ENCODE measurements at regions not wholly inside any gene's neighbourhood (a gene's known extent, or its start where the extent isn't known, plus 50 kb on each side); places are given as distances from the start of the nearest gene placed in this dataset.
"Not testable (repeated sequence)": the region's sequence is repeated elsewhere in the genome, so short reads cannot be mapped to it uniquely, and the experiment has no call there.

DNA sequence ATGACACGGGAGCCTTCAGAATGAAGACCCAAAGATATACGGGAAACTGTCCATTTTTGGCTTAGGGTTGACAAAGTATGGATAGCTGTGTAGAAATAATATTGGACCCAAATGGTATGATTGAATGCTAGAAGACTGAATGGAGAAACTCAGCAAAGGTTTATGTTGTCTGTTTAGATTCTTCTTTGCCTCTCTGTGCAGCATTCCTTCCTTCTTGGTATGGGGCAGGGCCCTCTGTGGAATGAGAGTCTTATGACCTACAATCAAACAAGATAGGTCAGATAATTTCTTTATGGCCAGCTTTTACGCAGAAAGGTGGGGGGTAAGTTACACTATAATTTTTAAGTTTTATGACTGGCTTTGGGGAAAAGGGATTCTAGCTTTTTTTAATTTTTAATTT, 124.3 kb downstream of the PCDH10 start:
- no peak for DNase-seq
- intact Hi-C loops (cut with DNase I): no loop called here
- TF ChIP-seq POLR2A (IDR thresholded peaks at IDR 0.05) (no peak), POLR2AphosphoS5 (IDR thresholded peaks at IDR 0.05) (no peak)
- Histone ChIP-seq H3K27me3 (no peaks in the 10 kb centered on the region), H3K4me1 (no peaks in the 10 kb centered on the region), H3K36me3 (no peaks in the 10 kb centered on the region), H3K4me3 (no peak overlapping the region), H3K9me3 (no peaks in the 10 kb centered on the region), H3K27ac (no peak overlapping the region)
- 34 to 79% methylated on average over 3 of the region's 3 CpGs for WGBS, 2 donors

DNA sequence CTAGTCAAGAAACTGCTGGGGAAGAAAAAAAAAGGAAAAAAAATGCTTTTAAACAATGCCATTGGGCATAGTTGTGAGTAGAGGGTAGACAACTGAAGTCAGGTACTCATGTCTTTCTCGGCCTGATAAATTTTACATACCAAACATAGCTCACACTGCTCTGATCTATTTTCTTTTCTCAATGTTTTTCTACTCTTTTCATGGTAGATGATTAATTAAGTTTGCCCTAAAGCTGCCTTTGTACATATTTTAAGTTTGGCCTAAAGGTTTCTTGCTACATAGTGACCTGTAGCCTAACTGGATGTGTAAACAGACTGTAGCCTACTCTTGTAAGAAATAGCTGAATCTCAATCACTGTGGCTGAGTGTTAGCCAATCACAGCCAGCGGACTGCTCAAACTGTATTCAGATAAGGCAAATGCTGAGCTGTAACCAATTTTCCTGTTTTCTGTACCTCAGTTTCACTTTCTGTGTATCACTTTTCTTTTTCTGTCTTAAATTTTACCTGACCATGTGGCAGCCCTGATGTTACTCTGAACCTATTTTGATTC, 121.0 kb downstream of the PCDH10 start:
- Histone ChIP-seq H3K4me1 (no peaks in the 10 kb centered on the region), H3K4me3 (no peak overlapping the region), H3K27ac (no peak overlapping the region), H3K36me3 (no peaks in the 10 kb centered on the region), H3K27me3 (no peaks in the 10 kb centered on the region), H3K9me3 (no peaks in the 10 kb centered on the region)
- intact Hi-C loops (cut with DNase I): no loop called here
- 69 to 77% methylated on average over 2 of the region's 2 CpGs for WGBS, 2 donors
- TF ChIP-seq EP300 (IDR thresholded peaks at IDR 0.05) (no peak), POLR2AphosphoS5 (IDR thresholded peaks at IDR 0.05) (no peak), POLR2A (IDR thresholded peaks at IDR 0.05) (no peak)
- TF ChIP-seq, protein P1, sequence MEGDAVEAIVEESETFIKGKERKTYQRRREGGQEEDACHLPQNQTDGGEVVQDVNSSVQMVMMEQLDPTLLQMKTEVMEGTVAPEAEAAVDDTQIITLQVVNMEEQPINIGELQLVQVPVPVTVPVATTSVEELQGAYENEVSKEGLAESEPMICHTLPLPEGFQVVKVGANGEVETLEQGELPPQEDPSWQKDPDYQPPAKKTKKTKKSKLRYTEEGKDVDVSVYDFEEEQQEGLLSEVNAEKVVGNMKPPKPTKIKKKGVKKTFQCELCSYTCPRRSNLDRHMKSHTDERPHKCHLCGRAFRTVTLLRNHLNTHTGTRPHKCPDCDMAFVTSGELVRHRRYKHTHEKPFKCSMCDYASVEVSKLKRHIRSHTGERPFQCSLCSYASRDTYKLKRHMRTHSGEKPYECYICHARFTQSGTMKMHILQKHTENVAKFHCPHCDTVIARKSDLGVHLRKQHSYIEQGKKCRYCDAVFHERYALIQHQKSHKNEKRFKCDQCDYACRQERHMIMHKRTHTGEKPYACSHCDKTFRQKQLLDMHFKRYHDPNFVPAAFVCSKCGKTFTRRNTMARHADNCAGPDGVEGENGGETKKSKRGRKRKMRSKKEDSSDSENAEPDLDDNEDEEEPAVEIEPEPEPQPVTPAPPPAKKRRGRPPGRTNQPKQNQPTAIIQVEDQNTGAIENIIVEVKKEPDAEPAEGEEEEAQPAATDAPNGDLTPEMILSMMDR (IDR thresholded peaks at IDR 0.05): no peak
- DNase-seq: no peak

DNA sequence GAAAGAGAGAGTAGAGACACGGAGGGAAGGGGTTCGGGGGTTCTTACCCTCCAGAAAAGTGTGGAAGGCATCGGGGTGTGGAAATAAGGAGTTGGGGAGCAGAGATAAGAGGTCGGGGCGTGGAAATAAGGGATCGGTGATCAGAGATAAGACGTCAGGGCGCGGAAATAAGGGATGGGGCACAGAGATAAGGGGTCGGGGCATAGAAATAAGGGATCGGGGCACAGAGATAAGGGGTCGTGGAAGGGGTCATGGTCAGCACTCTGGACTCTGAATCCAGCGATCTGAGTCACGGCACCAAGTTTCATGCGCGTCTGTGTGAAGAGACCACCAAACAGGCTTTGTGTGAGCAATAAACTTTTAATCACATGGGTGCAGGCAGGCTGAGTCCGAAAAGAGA, 119.1 kb downstream of the PCDH10 start:
- no peaks in the 10 kb centered on the region for H3K9me3 ChIP-seq
- H3K36me3 ChIP-seq: no peaks in the 10 kb centered on the region
- no peak for TF ChIP-seq EP300 (IDR thresholded peaks at IDR 0.05)
- no peak for TF ChIP-seq POLR2AphosphoS5 (IDR thresholded peaks at IDR 0.05)
- no peak for TF ChIP-seq POLR2A (IDR thresholded peaks at IDR 0.05)
- TF ChIP-seq, protein P1 (IDR thresholded peaks at IDR 0.05): no peak
- 58 to 76% methylated on average over 17 of the region's 17 CpGs for WGBS, 2 donors
- no peak overlapping the region for H3K4me3 ChIP-seq
- H3K27ac ChIP-seq: no peak overlapping the region
- H3K27me3 ChIP-seq: no peaks in the 10 kb centered on the region
- intact Hi-C loops (cut with DNase I): no loop called here
- DNase-seq: no peak
- no peaks in the 10 kb centered on the region for H3K4me1 ChIP-seq

DNA sequence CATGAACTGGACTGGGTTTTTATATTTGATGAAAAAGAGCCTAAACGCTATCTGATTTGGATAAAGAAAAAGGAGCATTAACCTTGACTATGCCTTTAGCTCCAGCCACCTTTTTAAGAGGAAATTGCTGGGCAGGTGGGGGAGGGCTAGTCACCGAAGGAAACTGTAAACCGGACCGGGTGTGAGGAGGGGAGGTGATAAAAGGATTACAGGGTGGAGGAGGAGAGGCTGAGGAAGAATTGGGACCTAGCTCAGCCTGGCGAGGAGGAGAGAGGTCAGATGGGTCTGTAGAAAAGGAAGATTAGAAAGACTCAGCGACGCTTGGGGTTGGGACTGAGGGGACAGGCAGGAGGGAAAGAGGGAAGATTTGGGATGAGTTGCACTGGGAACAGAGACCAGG, 118.4 kb downstream of the PCDH10 start:
- DNase-seq; H3K27ac ChIP-seq; intact Hi-C loops (cut with DNase I); H3K4me3 ChIP-seq; H3K27me3 ChIP-seq; H3K9me3 ChIP-seq; H3K4me1 ChIP-seq; H3K36me3 ChIP-seq: not testable (repeated sequence)
- 51 to 61% methylated on average over 7 of the region's 7 CpGs for WGBS, 2 donors

DNA sequence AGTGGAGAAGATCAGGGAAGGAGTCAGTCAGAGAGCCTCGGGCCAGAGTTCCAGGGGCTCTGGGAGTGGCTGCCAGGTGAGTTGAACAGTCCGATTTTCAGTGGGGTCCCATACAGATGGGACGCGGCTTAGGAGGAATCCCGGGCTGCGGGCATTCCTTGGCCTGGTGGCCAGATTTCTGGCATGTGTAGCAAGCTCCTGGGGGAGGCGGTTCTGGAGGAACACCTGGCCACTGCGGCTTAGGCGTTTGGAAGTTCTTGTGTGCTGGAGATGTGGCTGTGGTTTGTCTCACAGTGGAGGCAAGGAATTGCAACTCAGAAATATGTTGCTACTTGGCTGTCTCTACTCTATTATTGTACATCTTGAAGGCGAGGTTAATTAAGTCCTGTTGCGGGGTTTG, 117.9 kb downstream of the PCDH10 start:
- H3K27me3 ChIP-seq; H3K9me3 ChIP-seq; DNase-seq; H3K4me1 ChIP-seq; H3K36me3 ChIP-seq; H3K27ac ChIP-seq; intact Hi-C loops (cut with DNase I); H3K4me3 ChIP-seq: not testable (repeated sequence)
- WGBS, 2 donors: 86% methylated on average over 11 of the region's 11 CpGs

DNA sequence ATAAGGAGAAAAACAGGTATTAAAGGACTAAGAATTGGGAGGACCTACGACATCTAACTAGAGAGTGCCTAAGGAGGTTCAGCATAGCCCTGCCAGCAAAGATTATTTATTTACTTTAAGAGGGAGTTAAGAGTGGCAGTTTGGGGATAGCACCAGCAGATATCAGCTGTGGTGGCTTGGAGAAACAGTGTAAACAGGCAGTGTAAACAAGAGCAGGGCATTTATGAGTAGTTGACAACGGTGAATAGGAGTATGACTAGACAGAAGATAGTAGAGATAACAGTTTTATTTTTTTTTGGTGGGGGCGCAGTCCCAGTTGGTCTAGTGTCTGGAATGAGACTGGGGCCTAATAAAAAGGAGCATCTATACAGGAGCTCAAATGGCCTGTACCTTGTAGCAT, 115.2 kb downstream of the PCDH10 start:
- H3K36me3 ChIP-seq; intact Hi-C loops (cut with DNase I); H3K4me1 ChIP-seq; H3K9me3 ChIP-seq; H3K27ac ChIP-seq; DNase-seq; H3K4me3 ChIP-seq; H3K27me3 ChIP-seq: not testable (repeated sequence)
- WGBS, 2 donors: 42 to 69% methylated on average over 3 of the region's 3 CpGs

DNA sequence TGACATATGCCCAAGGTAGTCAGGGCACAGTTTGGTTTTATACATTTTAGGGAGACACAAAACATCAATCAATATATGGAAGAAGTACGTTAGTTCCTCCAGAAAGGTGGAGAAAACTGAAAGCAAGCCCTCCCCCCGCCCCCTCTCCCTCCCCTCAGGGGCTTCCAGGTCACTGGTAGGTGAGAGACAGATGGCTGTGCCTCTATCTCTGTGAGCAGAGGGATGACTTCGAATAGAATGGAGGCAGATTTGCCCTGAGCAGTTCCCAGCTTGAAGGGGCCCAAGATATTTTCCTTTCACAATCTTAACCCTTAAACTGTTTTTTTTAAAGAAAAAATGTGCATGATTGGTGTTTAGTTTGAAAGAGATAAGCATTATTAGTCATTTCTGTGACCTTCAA, 114.0 kb downstream of the PCDH10 start:
- no peak overlapping the region for H3K4me3 ChIP-seq
- no peak overlapping the region for H3K27ac ChIP-seq
- 44 to 56% methylated on average over 3 of the region's 3 CpGs for WGBS, 2 donors
- intact Hi-C loops (cut with DNase I): no loop called here
- no peaks in the 10 kb centered on the region for H3K36me3 ChIP-seq
- no peak for DNase-seq
- H3K9me3 ChIP-seq: no peaks in the 10 kb centered on the region
- H3K4me1 ChIP-seq: no peaks in the 10 kb centered on the region
- no peaks in the 10 kb centered on the region for H3K27me3 ChIP-seq
- TF ChIP-seq EP300 (IDR thresholded peaks at IDR 0.05) (no peak), POLR2A (IDR thresholded peaks at IDR 0.05) (no peak)
- TF ChIP-seq, protein P1 (IDR thresholded peaks at IDR 0.05): no peak

All from sigmoid colon (tissue), 6 donors.